Nucleus accumbens (tissue), 56 donors: ENCODE measurements at regions not wholly inside any gene's neighbourhood (a gene's known extent, or its start where the extent isn't known, plus 50 kb on each side); places are given as distances from the start of the nearest gene placed in this dataset.
"Not testable (repeated sequence)": the region's sequence is repeated elsewhere in the genome, so short reads cannot be mapped to it uniquely, and the experiment has no call there.

Experiments
- DNase-seq, 56 donors: peaks; one replicate each; lab custom pipeline; 2025; lab: John Stamatoyannopoulos, UW

GRCh38 chr5:167858186-167858855 lies 433.1 kb upstream of the WWC1 start:
- not testable (repeated sequence) for DNase-seq

DNA sequence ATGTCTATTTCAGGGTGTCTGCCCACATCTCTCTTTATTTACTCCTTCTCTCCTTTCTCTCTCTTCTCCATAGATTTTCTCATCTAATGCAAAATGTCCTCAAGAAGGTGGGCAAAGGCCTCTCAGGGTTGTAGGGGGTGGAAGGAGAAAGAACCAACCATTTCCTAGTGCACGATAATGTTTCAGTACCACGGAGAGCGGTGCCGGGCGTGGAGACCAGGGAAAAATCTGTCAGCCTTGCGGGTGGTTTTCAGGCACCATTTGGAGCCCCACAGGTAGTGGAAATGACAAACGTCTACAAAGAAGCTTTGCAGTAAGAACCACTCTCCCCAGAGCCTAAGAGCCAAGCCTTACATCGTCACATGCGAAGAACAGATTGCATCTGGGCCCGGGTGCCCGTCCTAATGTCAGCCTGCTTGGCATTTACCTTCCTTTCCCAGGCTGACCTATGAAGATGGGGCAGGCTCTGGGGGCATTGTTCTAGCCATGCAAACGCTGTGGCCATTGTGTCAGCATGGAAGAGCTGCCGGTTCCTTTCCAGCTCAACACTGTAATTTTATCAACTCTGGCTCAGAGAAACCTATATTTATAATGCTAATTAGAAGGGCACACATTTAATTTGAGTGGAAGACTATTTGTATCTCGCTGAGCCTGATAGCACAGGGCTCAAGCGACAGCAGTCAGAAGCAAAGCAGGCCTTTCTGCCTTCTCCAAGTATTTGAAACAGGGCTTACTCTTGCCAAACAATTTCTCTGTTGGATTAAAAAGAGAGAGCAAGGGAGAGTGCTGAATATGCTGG lies 430.1 kb upstream of the WWC1 start:
- DNase-seq: no peak

DNA sequence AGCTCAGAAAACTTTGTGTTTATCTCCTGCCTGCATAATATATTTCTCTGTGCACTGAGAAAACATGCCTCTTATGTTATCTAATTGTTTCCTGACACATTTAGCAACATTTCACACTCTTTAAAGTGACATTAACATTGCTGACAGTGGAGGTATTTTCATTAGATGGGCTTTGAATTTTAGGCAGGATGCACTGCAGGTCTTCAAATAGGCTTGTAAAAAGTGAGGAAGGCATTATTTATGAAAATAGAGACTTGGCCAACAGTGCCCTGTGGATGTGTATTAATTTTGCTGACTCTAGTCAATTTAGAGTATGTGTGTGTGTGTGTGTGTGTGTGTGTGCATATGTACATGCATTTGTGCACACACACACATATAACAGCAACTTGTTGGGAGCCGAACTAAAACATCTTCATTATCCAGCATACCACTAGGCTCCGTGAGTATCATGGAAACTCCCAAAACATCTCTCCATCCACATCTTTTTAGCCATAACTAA lies 429.5 kb upstream of the WWC1 start:
- no peak for DNase-seq

DNA sequence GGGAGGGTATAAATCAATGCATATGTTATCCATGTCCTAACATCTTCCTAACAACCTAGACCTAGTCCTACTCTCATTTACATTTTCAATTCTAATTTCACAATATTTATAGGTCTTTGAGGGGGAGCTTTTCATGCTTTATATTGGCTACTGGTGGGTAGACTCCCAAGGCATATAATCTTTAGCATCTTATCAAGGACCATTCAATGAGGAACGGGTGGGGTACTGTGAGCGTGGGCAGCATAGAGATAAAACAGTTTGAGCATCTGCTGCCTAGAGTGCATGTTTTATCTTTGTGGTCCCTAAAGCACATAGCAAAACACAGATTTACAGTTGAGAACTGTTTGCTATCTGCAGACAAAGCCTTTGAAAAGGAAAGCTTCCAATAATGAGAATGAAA lies 427.6 kb upstream of the WWC1 start:
- no peak for DNase-seq

DNA sequence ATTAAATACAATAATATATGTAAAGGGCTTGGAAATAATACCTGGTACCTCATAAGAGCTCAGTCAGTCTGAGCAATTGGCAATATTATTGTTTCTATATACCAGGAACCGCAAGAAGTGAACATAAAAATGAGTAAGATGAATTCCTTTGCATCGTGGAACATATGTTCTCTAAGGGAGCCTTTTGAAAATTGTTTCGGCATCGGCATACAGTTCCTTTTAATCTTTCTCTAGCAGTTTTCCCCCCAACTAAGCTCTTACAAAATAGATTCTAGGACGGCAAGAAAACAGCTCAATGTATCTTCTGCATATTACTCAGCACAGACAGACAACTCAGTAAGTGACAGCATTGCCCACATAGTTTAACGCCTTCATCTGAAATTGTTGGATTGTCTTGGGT lies 426.6 kb upstream of the WWC1 start:
- DNase-seq: no peak

- DNase-seq: no peak
Observed at GRCh38 chr5:167866797-167867196, 424.6 kb upstream of the WWC1 start.

DNA sequence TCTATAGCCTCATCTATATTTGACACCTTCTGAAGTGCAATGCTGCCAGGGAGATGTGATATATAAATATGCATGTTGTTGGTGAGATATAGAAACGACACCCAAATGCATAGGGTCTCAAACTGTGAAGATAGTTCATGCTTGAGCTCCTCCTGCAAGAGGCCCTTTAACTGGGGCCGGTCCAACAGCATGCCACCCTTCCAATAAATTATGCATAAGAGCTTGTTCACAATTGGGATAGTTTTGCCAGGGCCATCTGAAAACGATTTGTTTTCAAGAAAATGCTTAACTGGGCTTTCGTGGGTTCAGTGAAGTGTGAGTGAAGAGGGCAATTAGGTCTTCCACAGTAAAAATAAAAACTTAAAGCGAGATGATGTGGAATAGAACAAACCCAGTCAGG lies 424.2 kb upstream of the WWC1 start:
- no peak for DNase-seq

DNA sequence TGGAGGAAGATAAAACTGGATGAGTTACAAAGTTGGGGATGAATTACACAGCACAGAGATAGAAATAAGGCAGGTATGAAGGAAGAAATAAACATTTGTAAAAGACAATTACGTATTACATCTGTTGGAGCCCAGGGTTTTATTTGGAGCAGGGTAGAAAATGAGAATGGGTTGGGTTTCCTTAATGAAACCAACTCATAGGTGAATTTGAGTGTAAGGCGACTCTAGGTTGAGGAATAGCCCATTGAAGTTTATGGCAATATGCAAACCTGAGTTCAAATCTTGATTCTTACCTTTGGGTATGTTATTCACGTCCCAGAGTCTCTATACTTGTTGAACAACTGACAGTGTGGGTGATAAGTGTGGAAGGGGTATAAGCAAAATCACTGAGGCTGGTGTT lies 422.3 kb upstream of the WWC1 start:
- no peak for DNase-seq

DNA sequence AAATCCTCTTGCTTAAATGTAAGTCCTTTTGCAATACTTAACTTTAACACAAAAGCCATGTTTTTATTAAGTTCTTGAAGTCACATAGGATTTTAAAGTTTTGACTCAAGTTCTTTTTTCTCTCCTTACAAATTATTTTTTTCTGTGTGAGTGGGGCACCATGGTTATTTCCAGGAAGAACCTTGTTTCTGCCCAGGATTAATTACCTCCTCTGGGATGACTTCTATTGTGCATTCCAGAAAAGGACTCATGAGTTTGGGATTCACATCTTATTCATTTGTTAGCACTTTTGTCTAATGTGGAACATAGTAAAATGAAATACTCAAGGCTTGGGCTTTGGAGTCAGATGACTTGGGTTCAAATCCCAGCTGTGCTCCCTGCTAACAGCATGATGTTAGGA lies 421.4 kb upstream of the WWC1 start:
- DNase-seq: no peak

GRCh38 chr5:167871091-167871490 lies 420.4 kb upstream of the WWC1 start:
- DNase-seq: no peak

GRCh38 chr5:167872791-167873190 lies 418.7 kb upstream of the WWC1 start:
- DNase-seq: no peak

- no peak for DNase-seq
Observed at GRCh38 chr5:167877114-167877722, 414.2 kb upstream of the WWC1 start.

DNA sequence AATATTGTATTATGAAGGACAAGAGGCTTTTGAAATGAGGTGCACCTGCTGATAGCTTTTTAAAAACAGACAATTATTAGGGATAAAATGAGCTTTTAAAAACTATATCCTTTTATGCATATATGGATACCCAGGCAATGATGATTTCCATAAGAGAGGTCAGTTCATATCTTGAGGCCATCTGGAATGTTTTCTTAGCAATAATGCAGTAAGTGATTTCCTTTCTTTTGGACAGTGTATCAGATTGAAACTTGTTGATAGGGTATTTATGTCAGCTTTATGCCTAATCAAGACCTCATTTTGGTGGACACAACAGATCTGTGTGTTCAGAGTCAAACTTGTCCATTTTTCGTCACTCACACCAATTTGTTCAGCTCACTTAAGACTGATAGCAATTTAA lies 413.5 kb upstream of the WWC1 start:
- no peak for DNase-seq

DNA sequence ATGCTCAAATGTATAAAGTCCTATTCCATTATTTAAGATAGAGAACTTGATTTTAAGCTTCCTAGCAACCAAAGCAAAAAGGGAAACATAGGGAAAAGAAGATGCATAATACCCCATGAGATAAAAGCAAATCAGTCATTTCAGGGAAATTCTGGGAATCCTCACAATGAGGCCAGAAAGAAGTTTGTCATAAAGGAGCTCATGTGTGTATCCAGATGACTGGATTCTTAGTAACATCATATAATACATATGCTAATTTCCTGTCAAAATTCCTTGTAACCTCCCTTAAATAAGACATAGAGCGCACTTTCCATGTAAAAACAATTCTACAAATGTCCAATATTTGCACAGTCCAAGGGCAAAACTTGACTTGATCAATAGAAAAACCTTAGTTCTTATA lies 411.0 kb upstream of the WWC1 start:
- DNase-seq: no peak

- no peak for DNase-seq
Observed at GRCh38 chr5:167881041-167881440, 410.4 kb upstream of the WWC1 start.

GRCh38 chr5:167886196-167886595 lies 405.2 kb upstream of the WWC1 start:
- no peak for DNase-seq

GRCh38 chr5:167888393-167888792 lies 403.1 kb upstream of the WWC1 start:
- no peak for DNase-seq

DNA sequence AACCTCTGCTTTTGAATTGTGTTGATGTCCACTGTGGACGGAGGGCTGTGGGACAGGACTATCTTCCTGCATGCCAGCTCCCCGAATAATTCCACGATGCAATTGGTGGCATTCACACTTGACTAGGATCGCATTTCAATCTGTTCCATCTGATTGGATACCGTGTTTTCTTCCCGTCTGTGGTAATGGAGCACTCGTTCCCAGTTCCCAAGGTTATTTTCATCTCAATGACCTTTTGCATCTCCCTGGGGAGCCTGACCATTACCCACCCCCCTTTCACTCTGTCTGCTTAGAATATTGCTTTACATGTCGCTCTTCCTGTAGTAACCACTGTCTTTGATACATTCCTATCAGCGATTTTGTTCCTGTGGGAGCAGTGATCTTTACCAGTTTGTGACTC lies 402.2 kb upstream of the WWC1 start:
- DNase-seq: no peak

- no peak for DNase-seq
Observed at GRCh38 chr5:167892352-167893115, 398.9 kb upstream of the WWC1 start.

DNA sequence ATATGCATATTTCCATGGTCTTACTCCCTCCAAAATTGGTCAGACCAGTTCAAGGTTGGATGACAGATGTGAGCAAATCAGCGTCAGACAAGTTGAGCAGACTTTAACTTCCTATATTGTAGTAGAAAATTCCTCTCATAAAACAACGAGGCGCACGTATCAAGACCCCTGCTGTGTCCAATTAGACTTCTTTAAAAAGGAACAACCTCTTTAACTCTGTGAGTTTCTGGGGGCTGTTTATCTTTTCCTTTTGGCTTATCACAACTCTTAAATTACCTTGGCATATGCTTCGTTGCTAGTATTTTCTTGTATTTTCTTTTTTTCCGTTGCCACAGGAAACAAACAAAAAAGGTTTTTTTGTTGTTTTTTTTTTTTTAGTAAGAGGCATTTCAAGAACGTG lies 398.2 kb upstream of the WWC1 start:
- DNase-seq: no peak
